ENCODE measurements at regions not wholly inside any gene's neighbourhood (a gene's known extent, or its start where the extent isn't known, plus 50 kb on each side); places are given as distances from the start of the nearest gene placed in this dataset.

- no peak overlapping the region for H3K27ac Mint-ChIP-seq
- H3K4me1 Mint-ChIP-seq, result peaks cover 30% of the 10 kb centered on the region
- H3K27me3 Mint-ChIP-seq (ENCODE audit: low read depth, poor library complexity), result no peaks in the 10 kb centered on the region
- H3K9me3 Mint-ChIP-seq, result no peaks in the 10 kb centered on the region
- no peak overlapping the region for H3K4me3 Mint-ChIP-seq
- DNase-seq, result no peak
- no peak for TF ChIP-seq CTCF (IDR thresholded peaks at IDR 0.05)
- no peaks in the 10 kb centered on the region for H3K36me3 Mint-ChIP-seq (ENCODE audit: low read depth)
Observed at GRCh38 chr15:59830098-59830497, 141.0 kb upstream of the BNIP2 start.

- Mint-ChIP-seq H3K4me3 (no peak overlapping the region), H3K36me3 (ENCODE audit: low read depth) (no peaks in the 10 kb centered on the region), H3K27ac (no peak overlapping the region), H3K4me1 (peaks cover 19% of the 10 kb centered on the region), H3K27me3 (ENCODE audit: low read depth, poor library complexity) (no peaks in the 10 kb centered on the region), H3K9me3 (peaks cover 4% of the 10 kb centered on the region)
- TF ChIP-seq CTCF (IDR thresholded peaks at IDR 0.05), result no peak
- no peak for DNase-seq
Observed at GRCh38 chr15:59828861-59829260, 139.7 kb upstream of the BNIP2 start.

GRCh38 chr15:59828263-59828662 is 139.1 kb upstream of the BNIP2 start:
- H3K4me1 Mint-ChIP-seq, result peaks cover 13% of the 10 kb centered on the region
- peaks cover 8% of the 10 kb centered on the region for H3K9me3 Mint-ChIP-seq
- no peaks in the 10 kb centered on the region for H3K27me3 Mint-ChIP-seq (ENCODE audit: low read depth, poor library complexity)
- TF ChIP-seq CTCF (IDR thresholded peaks at IDR 0.05), result no peak
- no peaks in the 10 kb centered on the region for H3K36me3 Mint-ChIP-seq (ENCODE audit: low read depth)
- DNase-seq, result no peak
- no peak overlapping the region for H3K27ac Mint-ChIP-seq
- H3K4me3 Mint-ChIP-seq, result no peak overlapping the region

- peaks cover 4% of the 10 kb centered on the region for H3K27me3 Mint-ChIP-seq (ENCODE audit: low read depth, poor library complexity)
- no peak overlapping the region for H3K27ac Mint-ChIP-seq
- H3K36me3 Mint-ChIP-seq (ENCODE audit: low read depth), result no peaks in the 10 kb centered on the region
- no peak for TF ChIP-seq CTCF (IDR thresholded peaks at IDR 0.05)
- no peak for DNase-seq
- peaks cover 17% of the 10 kb centered on the region for H3K9me3 Mint-ChIP-seq
- no peak overlapping the region for H3K4me3 Mint-ChIP-seq
- peaks cover 13% of the 10 kb centered on the region for H3K4me1 Mint-ChIP-seq
Observed at GRCh38 chr15:59825901-59826300, 136.8 kb upstream of the BNIP2 start.

GRCh38 chr15:59821286-59821685 is 132.2 kb upstream of the BNIP2 start:
- no peaks in the 10 kb centered on the region for H3K36me3 Mint-ChIP-seq (ENCODE audit: low read depth)
- H3K9me3 Mint-ChIP-seq, result peaks cover 17% of the 10 kb centered on the region
- no peak for DNase-seq
- no peak for TF ChIP-seq CTCF (IDR thresholded peaks at IDR 0.05)
- H3K4me3 Mint-ChIP-seq, result no peak overlapping the region
- H3K27ac Mint-ChIP-seq, result no peak overlapping the region
- H3K4me1 Mint-ChIP-seq, result peaks cover 33% of the 10 kb centered on the region
- peaks cover 4% of the 10 kb centered on the region for H3K27me3 Mint-ChIP-seq (ENCODE audit: low read depth, poor library complexity)

- Mint-ChIP-seq H3K27ac (no peak overlapping the region), H3K9me3 (peaks cover 16% of the 10 kb centered on the region), H3K27me3 (ENCODE audit: low read depth, poor library complexity) (peaks cover 4% of the 10 kb centered on the region), H3K36me3 (ENCODE audit: low read depth) (no peaks in the 10 kb centered on the region), H3K4me3 (no peak overlapping the region), H3K4me1 (peaks cover 39% of the 10 kb centered on the region)
- TF ChIP-seq CTCF (IDR thresholded peaks at IDR 0.05), result no peak
- no peak for DNase-seq
Observed at GRCh38 chr15:59819092-59819491, 130.0 kb upstream of the BNIP2 start.
